GM21528 (cell line): ENCODE measurements at regions not wholly inside any gene's neighbourhood (a gene's known extent, or its start where the extent isn't known, plus 50 kb on each side); places are given as distances from the start of the nearest gene placed in this dataset.
"Not testable (repeated sequence)": the region's sequence is repeated elsewhere in the genome, so short reads cannot be mapped to it uniquely, and the experiment has no call there.

ENCODE experiments used
- ATAC-seq: cut with Tn5 transposase; IDR thresholded peaks from one replicate; pipeline ENCODE4 v1.9.1; 2021; ENCODE audit warnings: mild to moderate bottlenecking, moderate library complexity; ENCODE audit not compliant: unreplicated experiment, low FRiP score

GRCh38 chr2:208673631-208674030, 267.0 kb downstream of the PTH2R start:
- no peak for ATAC-seq

DNA sequence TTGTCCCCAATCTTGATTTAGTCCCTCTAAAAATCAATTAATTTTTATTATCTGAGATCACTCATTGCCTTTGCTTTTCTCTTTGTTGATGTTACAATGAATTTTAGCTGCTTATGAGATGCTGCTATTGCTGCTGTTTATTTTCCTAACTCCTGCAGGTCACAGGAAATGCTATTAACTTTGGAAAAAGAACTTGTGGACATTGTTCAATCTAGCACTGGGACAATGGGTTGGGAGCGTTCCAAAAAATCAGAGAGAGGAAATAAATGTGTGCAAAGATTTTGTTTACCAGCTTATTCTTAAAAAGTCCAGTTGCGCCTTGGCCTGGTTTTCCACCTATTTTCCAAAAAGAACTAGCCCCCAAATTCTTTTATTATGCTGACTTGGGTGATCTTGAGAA, 268.3 kb downstream of the PTH2R start:
- ATAC-seq: no peak

DNA sequence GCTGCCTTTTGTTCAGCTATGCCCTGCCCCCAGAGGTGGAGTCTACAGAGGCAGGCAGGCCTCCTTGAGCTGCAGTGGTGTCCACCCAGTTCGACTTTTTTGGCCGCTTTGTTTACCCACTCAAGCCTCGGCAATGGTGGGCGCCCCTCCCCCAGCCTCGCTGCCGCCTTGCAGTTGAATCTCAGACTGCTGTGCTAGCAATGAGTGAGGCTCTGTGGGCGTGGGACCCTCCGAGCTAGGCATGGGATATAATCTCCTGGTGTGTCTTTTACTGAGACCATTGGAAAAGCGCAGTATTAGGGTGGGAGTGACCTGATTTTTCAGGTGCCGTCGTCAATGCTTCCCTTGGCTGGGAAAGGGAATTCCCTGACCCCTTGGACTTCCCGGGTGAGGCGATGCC, 279.3 kb downstream of the PTH2R start:
- ATAC-seq: not testable (repeated sequence)

DNA sequence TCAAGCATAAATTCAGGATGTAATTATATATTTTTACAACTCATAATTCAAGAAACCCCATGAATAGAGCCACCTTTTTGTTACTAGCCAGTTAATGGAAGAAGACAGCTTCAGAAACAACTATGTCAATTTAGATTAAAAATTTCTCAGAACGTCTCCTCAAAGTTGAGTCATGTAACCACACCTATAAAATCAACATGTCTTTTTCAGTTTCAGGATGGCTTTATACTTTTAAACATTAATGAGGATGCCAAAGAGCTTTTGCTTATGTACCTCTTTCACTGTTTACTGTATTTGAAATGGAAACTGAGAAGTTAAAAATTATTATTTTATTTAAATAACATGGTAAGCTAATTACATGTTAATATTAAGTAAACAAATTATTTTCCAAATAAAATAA, 280.1 kb downstream of the PTH2R start:
- no peak for ATAC-seq

DNA sequence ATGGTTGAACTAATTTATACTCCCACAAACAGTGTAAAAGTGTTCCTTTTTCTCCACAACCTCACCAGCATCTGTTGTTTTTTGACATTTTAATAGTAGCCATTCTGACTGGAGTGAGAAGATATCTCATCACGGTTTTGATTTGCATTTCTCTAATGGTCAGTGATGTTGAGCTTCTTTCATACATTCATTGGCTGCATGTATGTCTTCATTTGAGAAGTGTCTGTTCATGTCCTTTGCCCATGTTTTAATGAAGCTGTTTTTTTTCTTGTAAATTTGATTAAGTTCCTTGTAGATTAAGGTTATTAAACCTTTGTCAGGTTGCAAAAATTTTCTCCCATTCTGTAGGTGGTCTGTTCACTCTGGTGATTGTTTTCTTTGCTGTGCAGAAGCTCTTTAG, 281.1 kb downstream of the PTH2R start:
- not testable (repeated sequence) for ATAC-seq

DNA sequence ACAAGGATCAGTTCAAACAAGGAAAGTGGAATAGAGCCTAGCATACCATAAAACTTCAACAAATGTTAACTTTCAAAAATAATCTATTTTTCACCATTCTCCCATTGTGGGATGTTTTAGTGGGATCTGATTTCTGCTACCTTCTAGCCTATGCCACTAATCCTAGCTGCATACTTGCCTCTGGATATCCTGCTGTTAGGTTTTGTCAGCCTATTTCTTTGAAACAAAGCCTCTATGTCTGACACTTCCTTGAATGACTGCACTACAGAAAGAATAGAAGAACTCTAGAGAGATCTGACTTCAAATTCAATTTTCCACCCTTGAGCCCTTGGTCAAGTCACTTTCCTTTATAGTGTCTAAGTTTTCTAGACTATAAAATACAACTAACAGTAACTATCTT, 291.5 kb downstream of the PTH2R start:
- ATAC-seq: no peak

GRCh38 chr2:208708486-208708885, 301.9 kb downstream of the PTH2R start:
- no peak for ATAC-seq

- ATAC-seq: no peak
Observed at GRCh38 chr2:208711598-208711997, 305.0 kb downstream of the PTH2R start.

GRCh38 chr2:208713066-208713745, 306.6 kb downstream of the PTH2R start:
- no peak for ATAC-seq

DNA sequence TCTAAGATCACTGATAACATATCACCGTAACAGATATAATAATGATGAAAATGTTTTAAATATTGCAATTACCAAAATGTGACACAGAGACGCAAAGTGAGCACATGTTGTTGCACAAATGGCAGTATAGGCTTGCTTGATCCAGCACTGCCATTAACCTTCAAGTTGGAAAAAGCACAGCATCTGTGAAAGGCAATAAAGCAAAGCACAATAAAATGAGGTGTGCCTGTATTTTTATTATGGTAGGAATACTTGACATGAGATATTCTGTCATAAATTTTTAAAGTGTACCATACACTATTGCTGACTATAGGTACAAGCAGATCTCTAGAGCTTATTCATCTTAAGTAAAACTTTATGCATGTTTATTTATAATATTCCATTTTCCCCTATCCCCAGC, 312.2 kb downstream of the PTH2R start:
- ATAC-seq: no peak

DNA sequence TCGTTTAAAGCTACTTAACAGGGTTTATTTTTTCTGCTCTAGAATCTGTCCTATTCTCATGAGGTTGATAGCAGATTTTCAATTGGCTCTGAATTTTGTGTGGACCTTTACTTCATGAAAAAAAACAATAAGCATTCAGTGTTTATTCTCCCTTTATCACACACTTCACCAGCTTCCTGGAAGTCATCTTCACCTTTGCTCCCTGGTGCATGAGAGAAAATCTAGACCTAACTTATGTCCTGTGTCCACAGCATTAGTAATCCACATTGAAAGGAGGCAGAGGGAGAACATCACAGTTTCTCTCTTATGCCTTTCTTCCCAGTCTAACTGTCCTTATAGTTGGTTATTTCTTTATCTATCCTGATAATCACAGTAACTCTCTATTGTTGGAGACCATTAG, 316.1 kb downstream of the PTH2R start:
- ATAC-seq: no peak

DNA sequence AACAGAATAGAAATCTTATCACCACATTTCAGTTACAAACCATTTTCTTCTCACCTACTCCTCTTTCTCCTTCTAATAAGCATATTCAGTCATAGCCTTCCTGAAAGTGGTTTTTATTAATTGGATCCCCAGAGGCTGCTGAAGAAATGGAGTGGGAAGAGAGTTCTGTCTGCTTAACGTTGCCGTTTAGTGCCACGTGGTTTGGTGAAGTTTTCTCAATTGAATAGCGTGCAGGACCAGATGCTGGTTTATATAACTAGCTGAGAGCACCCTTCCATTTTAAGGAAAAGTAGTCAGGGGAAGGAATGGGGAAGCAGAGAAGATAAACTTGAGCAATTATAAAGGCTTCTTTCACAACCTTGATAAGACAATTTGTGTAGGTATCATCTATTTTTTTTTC, 318.7 kb downstream of the PTH2R start:
- no peak for ATAC-seq

DNA sequence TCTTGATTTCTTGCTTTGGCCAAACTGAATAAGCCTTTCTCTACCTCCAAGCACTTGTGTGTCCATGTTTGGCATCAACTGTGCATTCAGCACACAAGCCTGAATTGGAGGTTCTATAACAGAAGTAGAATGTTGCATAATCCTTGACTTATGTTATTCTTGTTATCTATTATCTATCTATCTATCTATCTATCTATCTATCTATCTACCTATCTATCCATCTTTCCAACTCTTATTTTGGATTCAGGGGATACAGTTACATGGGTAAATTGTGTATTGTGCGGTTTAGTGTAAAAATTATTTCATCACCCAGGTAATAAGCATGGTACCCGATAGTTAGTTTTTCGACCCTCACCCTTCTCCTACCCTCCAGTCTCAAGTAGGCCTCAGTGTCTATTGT, 319.6 kb downstream of the PTH2R start:
- ATAC-seq: no peak

GRCh38 chr2:208751663-208752415, 345.2 kb downstream of the PTH2R start:
- ATAC-seq: not testable (repeated sequence)

DNA sequence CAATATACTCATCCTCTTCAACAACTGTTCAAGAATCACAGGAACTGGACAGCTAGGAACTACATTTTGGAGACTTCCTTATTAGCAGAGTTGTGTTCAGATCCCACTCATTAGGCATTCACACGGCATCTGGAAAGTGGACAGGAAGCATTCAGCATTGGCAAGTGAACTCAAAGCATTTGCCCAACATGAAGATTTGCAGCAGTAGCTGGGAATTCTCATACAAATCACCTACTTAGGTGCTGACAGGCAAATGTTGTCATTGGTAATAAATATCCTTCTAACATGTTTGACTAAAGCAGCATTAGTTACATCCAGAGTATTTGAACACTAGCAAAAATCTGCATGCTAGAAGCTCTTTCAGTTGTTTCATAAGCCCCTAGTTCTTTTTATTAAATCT, 350.8 kb downstream of the PTH2R start:
- no peak for ATAC-seq

DNA sequence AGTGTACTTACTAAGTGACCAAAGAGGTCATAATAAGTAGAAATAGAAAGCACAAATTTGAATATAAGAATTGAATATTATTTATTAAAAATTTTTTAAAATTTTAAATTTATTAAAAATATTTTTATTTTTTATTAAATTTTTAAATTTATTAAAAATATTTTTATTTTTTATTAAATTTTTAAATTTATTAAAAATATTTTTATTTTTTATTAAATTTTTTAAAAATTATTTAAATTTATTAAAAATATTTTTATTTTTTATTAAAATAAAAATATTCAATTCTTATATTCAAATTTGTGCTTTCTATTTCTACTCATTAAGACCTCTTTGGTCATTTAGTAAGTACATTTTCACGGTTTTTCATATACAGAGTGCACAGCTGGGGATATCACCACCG, 366.5 kb downstream of the PTH2R start:
- ATAC-seq: not testable (repeated sequence)

- no peak for ATAC-seq
Observed at GRCh38 chr2:208781166-208781565, 374.6 kb downstream of the PTH2R start.

- no peak for ATAC-seq
Observed at GRCh38 chr2:208782097-208782496, 375.5 kb downstream of the PTH2R start.

DNA sequence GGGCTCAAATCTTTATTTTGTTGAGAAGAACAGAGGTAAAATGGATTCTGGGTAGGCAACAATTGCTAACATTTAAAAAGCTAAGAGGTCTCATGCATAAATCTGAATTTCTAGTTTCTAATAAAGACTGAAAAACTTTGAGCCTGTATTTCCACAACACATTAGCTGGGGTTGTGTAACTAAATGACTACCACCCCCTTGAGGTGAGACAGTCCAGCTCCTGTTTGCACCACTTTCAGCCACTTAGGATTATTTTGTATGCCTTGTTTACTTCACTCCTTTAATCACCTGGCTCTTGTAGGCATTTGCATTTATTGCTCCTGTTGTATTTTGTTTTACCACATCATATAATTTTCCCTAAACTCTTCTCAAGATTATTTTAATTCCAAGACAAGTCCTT, 376.6 kb downstream of the PTH2R start:
- ATAC-seq: no peak

DNA sequence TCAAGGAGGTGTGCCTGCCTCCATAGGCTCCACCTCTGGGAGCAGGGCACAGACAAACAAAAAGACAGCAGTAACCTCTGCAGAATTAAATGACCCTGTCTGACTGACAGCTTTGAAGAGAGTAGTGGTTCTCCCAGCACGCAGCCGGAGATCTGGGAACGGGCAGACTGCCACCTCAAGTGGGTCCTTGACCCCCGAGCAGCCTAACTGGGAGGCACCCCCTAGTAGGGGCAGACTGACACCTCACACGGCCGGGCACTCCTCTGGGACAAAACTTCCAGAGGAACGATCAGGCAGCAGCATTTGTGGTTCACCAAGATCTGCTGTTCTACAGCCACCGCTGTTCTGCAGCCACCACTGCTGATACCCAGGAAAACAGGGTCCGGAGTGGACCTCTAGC, 378.2 kb downstream of the PTH2R start:
- ATAC-seq: not testable (repeated sequence)

DNA sequence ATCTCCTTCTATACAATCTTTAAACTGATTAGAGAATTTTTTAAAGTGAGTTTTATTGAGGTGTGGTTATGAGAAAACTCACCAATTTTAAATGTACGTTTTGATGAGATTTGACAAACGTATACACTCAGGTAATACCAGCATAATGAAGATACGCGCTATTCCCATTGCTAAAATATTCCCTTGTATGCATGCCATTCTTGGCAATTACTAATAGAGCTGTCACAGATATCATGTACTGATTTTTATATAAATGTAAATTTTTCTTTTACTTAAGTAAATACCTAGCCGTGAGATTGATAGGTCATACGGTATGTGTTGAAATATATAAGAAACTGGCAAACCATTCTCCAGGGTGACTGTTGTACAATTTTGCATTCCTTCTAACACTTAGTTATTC, 384.7 kb downstream of the PTH2R start:
- ATAC-seq: no peak

- ATAC-seq: no peak
Observed at GRCh38 chr2:208792766-208793165, 386.2 kb downstream of the PTH2R start.
